Keratinocyte (primary cell): ENCODE measurements at regions not wholly inside any gene's neighbourhood (a gene's known extent, or its start where the extent isn't known, plus 50 kb on each side); places are given as distances from the start of the nearest gene placed in this dataset.

ENCODE experiments used
- DNase-seq: peaks from one replicate; pipeline ENCODE4 v3.0.0-alpha.2; 2011; ENCODE audit warnings: low read depth, missing footprints, low spot score
- FAIRE-seq: peaks from 2 replicates; lab custom pipeline; 2011; peaks lifted over from hg19 to GRCh38; lab: Jason Lieb, UNC
- H2AFZ ChIP-seq: 2 replicates; pipeline ENCODE4 v1.6.0; 2012; ENCODE audit warnings: low read length, control low read depth, inconsistent platforms; ENCODE audit not compliant: control insufficient read depth
- H3K27ac ChIP-seq: 2 replicates; pipeline ENCODE4 v1.5.1; 2011; ENCODE audit warnings: low read length; ENCODE audit not compliant: control insufficient read depth, insufficient read depth
- H3K27me3 ChIP-seq: 3 replicates; pipeline ENCODE4 v1.6.0; 2011; ENCODE audit warnings: low read length; ENCODE audit not compliant: control insufficient read depth, insufficient read depth; ENCODE audit errors: extremely low read depth
- H3K36me3 ChIP-seq, 2 experiments: 2 replicates in 1 of 2; 3 replicates in 1 of 2; pipeline ENCODE4 v1.5.1; 2011; ENCODE audit warnings: low read length in 2 of 2, mild to moderate bottlenecking in 1 of 2; ENCODE audit not compliant: control insufficient read depth in 2 of 2, insufficient read depth in 2 of 2; ENCODE audit errors: extremely low read depth in 1 of 2
- H3K4me1 ChIP-seq: 3 replicates; pipeline ENCODE4 v1.5.1; 2011; ENCODE audit warnings: low read length; ENCODE audit not compliant: control insufficient read depth, insufficient read depth; ENCODE audit errors: extremely low read depth
- H3K4me2 ChIP-seq: 3 replicates; pipeline ENCODE4 v1.6.0; 2011; ENCODE audit warnings: low read depth, low read length; ENCODE audit not compliant: control insufficient read depth, insufficient read depth; ENCODE audit errors: extremely low read depth
- H3K4me3 ChIP-seq, 3 experiments: fragments of 200-600 bp in 1 of 3; sonication (generic) in 1 of 3; 2 replicates in 2 of 3; 3 replicates in 1 of 3; pipeline ENCODE4 v1.5.1; 2011 to 2016; ENCODE audit warnings: low read length in 3 of 3, mild to moderate bottlenecking in 3 of 3, control low read depth in 2 of 3, inconsistent platforms in 1 of 3, low read depth in 1 of 3, mixed read lengths in 1 of 3, mixed run types in 1 of 3, moderate library complexity in 1 of 3; ENCODE audit not compliant: control insufficient read depth in 2 of 3, insufficient read depth in 2 of 3; ENCODE audit errors: extremely low read depth in 1 of 3
- H3K79me2 ChIP-seq: 2 replicates; pipeline ENCODE4 v1.6.0; 2012; ENCODE audit warnings: low read length; ENCODE audit not compliant: control insufficient read depth, insufficient read depth
- H3K9ac ChIP-seq: 3 replicates; pipeline ENCODE4 v1.6.0; 2011; ENCODE audit warnings: low read length; ENCODE audit not compliant: control insufficient read depth, insufficient read depth; ENCODE audit errors: extremely low read depth
- H3K9me1 ChIP-seq: 3 replicates; pipeline ENCODE4 v1.6.0; 2011; ENCODE audit warnings: low read length; ENCODE audit not compliant: control insufficient read depth, insufficient read depth; ENCODE audit errors: extremely low read depth
- H3K9me3 ChIP-seq: 2 replicates; pipeline ENCODE4 v1.5.1; 2012; ENCODE audit warnings: low read depth, low read length; ENCODE audit not compliant: control insufficient read depth
- H4K20me1 ChIP-seq: 3 replicates; pipeline ENCODE4 v1.6.0; 2011; ENCODE audit warnings: low read length; ENCODE audit not compliant: control insufficient read depth, insufficient read depth; ENCODE audit errors: extremely low read depth
- CTCF ChIP-seq, 3 experiments: IDR thresholded peaks in 1 of 3; conservative IDR thresholded peaks in 1 of 3; optimal IDR thresholded peaks in 1 of 3; 2 replicates in 2 of 3; 3 replicates in 1 of 3; pipeline versions ENCODE3 to v1.5.1; 2011; ENCODE audit warnings: low read length in 3 of 3, mild to moderate bottlenecking in 3 of 3, moderate library complexity in 2 of 3, control low read depth in 1 of 3, inconsistent platforms in 1 of 3; ENCODE audit not compliant: insufficient read depth in 2 of 3; ENCODE audit errors: extremely low read depth in 1 of 3
- EZH2 ChIP-seq: IDR thresholded peaks from one replicate; pipeline ENCODE4 v1.6.1; 2012; ENCODE audit warnings: inconsistent platforms, mild to moderate bottlenecking, low read length, moderate library complexity
- dilution Hi-C: fragments of 300-500 bp; cut with MboI; formaldehyde crosslinking; loops from one replicate; pipeline ENCODE4 v1.7.0; 2020; ENCODE audit warnings: low sequenced_read_pairs; ENCODE audit not compliant: extremely low pct_ligation_motif_present

GRCh38 chr1:167157114-167157513 lies 63.2 kb downstream of the STYXL2 start:
- no peaks in the 10 kb centered on the region for H3K9me1 ChIP-seq
- no peak overlapping the region for H3K4me3 ChIP-seq
- no peaks in the 10 kb centered on the region for H4K20me1 ChIP-seq
- H3K4me1 ChIP-seq: peaks cover 31% of the 10 kb centered on the region
- dilution Hi-C loops: no loop called here
- DNase-seq (no peak), FAIRE-seq (no peak)
- H3K27me3 ChIP-seq: no peaks in the 10 kb centered on the region
- no peak overlapping the region for H3K9ac ChIP-seq
- H3K79me2 ChIP-seq: no peaks in the 10 kb centered on the region
- H3K9me3 ChIP-seq: no peaks in the 10 kb centered on the region
- no peak overlapping the region for H3K4me2 ChIP-seq
- H2AFZ ChIP-seq: no peak overlapping the region
- no peaks in the 10 kb centered on the region for H3K36me3 ChIP-seq
- no peak for TF ChIP-seq CTCF (optimal IDR thresholded peaks at IDR 0.05 in 1 of 3, IDR thresholded peaks at IDR 0.05 in 1 of 3, conservative IDR thresholded peaks at IDR 0.05 in 1 of 3; ENCODE audit: extremely low read depth in 1 of 3, insufficient read depth in 2 of 3, low read length in 3 of 3)
- H3K27ac ChIP-seq: no peak overlapping the region

GRCh38 chr1:167158111-167158812 lies 62.4 kb upstream of the POU2F1 start:
- TF ChIP-seq CTCF (optimal IDR thresholded peaks at IDR 0.05 in 1 of 3, IDR thresholded peaks at IDR 0.05 in 1 of 3, conservative IDR thresholded peaks at IDR 0.05 in 1 of 3; ENCODE audit: extremely low read depth in 1 of 3, insufficient read depth in 2 of 3, low read length in 3 of 3): no peak
- TF ChIP-seq EZH2: no peak
- Histone ChIP-seq H3K27me3 (no peaks in the 10 kb centered on the region), H3K4me2 (no peak overlapping the region), H3K9me3 (no peaks in the 10 kb centered on the region), H3K4me1 (peaks cover 34% of the 10 kb centered on the region), H3K27ac (no peak overlapping the region), H3K36me3 (no peaks in the 10 kb centered on the region), H4K20me1 (no peaks in the 10 kb centered on the region), H3K4me3 (no peak overlapping the region), H3K9me1 (no peaks in the 10 kb centered on the region), H3K9ac (no peak overlapping the region), H2AFZ (peak overlapping the region; percentile 76), H3K79me2 (no peaks in the 10 kb centered on the region)
- FAIRE-seq: peak; percentile 87
- dilution Hi-C loops: no loop called here
- DNase-seq: no peak
